GM19238 (cell line): ENCODE measurements at regions not wholly inside any gene's neighbourhood (a gene's known extent, or its start where the extent isn't known, plus 50 kb on each side); places are given as distances from the start of the nearest gene placed in this dataset.
"Not testable (repeated sequence)": the region's sequence is repeated elsewhere in the genome, so short reads cannot be mapped to it uniquely, and the experiment has no call there.

Experiments
- DNase-seq: peaks from one replicate; pipeline ENCODE4 v3.0.0; 2011; ENCODE audit warnings: low spot score; ENCODE audit not compliant: insufficient read length

DNA sequence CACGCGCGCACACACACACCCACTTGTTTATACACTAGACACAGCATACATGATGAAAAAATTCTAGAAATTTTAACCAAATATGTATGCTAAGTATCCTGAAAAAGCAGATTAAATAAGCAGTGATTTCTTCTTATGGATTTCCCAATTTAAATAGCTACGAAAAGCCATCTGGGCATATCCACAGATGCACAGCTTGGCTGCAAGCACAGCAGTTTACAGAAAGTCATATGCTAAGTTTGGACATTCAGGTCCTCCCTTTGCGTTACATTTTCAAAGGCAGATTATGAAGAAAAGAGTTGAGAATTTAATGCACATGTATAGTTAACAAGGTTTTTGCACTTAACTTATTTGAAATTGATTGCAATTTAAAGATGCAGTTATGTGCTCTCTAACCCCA is 542.2 kb upstream of the EPHA5 start:
- no peak for DNase-seq

- no peak for DNase-seq
Observed at GRCh38 chr4:66204534-66205247, 534.4 kb upstream of the EPHA5 start.

- no peak for DNase-seq
Observed at GRCh38 chr4:66202870-66203269, 532.6 kb upstream of the EPHA5 start.

DNA sequence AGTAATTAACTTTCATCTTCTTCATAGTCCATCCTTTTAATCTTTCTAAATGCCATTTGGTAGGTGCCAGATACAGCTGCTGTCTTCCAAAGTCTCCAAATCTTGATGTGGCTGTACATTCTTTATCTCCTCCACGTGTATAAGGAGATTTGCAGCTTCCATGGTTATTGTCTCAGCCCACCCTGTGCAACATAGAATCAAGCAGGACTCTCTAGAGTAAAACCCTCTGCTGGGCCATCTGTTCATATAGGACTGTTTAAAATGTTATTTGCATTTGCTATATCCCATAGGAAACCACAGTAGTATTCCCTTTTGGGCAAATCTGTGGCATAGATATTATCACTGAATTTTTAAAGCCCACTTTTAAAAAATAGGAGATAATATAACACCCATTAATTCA is 527.2 kb upstream of the EPHA5 start:
- DNase-seq = no peak

DNA sequence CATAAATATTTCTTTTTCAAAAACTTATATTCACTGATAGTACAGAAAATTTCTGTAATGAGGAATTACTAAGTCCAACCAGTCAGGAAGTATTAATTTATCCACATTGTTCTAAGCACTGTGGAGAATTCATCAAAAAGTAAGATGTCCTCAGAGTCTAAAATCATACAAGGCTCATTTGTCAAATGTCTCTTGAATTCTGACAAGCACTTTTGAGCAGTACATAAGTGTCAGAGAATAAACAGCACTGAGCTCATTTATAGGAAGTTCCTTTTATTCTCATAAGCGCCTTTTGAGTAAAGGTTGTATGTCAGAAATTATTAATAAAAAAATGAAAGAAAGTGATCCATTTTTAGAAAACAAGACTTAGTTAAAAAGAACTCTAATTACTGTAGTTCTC is 523.2 kb upstream of the EPHA5 start:
- no peak for DNase-seq

DNA sequence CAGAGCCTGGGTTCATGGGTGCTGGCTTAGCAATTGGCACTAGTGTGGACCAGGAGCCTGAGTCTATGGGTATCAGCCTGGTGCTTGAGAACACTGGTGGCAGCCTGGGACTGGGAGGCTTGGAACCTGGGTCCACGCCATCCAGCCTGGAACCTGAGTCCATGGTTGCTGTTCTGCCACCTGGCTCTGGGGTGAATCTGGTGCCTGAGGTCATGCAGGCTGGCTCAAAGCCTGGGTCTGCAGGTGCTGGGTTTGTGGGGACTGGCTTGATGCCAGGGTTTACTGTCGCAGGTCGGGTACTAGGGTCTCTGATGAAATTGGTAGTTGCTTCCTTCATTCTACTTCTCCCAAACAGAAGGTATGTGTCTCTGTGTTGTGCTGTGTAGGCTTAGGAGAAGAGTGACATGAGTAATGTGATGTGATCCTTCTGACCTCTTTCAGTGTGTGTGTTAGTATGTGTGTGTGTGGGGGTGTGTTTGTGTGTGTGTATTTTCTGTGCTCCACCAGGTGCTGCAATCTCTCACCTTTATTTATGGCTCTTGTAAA is 517.0 kb upstream of the EPHA5 start:
- DNase-seq = no peak

- DNase-seq = no peak
Observed at GRCh38 chr4:66186095-66186494, 515.8 kb upstream of the EPHA5 start.

DNA sequence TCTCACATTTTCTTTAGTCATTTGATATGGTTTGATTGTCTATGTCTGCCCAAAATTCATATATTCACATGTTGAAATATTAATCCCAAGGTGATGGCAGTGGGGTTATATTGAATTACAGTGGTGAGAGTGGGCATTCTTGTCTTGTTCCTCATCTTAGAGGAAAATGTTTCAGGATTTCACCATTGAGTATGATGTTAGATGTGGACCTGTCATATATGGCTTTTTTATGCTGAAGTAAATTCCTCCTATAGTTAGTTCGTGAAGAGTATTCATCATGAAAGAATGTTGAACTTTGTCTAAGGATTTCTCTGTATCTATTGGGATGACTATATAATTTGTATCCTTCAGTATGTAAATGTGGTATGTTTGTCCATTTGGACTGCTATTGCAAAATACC is 512.3 kb upstream of the EPHA5 start:
- no peak for DNase-seq

DNA sequence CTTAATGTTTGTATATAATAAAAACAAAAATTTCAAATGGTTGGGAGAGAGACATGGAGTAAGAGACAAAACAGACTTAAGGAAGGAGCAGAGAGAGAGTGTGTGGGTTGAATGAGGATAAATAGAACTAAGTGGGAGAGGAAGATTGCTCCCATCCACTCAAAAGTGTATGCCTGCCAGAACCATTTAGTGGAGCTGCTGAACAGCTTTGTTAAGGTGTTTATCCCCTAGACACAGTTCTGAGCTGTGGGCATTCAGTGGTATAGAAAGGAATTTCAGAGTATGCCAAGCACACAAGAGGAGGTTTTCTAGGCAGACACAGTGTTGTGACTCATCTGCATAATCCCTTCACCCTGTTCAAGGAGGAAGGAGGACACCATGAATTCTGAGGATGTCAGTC is 508.6 kb upstream of the EPHA5 start:
- no peak for DNase-seq

DNA sequence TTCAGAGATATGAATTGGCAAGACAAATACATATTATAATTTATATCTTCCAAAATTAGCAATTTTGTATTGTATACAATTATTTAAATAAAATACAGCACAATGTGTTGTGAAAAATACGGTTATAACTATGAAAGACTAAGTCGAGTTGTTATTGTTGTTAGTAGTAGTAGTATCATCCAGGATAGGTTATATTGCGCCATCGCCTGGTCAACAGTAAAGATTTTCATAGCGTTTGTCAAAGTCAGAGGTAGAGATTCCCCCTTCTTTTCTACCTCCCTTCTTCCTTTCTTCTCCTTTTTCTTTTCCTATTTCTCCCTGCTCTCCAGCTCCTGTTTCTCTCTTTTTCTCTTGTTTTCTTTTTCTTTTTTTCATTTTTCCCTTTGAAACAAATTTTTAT is 499.1 kb upstream of the EPHA5 start:
- no peak for DNase-seq

- DNase-seq = no peak
Observed at GRCh38 chr4:66164869-66165268, 494.6 kb upstream of the EPHA5 start.

GRCh38 chr4:66160606-66161005 is 490.3 kb upstream of the EPHA5 start:
- DNase-seq = no peak

DNA sequence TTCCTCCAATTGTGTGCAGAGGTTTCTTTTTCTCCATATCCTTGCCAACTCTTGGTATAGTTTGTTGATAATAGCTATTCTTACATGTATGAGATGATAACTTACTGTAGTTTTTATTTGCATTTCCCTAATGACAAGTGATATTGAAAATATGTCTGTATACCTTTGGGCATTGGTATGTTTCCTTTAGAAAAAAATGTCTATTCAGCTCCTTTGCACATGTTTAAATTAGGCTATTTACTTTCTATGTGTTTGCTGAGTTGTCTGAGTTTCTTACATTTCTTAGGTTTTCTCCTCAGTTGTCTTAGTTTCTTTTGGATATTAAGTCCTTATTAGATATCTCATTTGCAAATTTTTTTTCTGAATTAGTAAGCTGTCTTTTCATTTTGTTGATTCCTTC is 487.3 kb upstream of the EPHA5 start:
- no peak for DNase-seq

- no peak for DNase-seq
Observed at GRCh38 chr4:66130042-66130441, 459.8 kb upstream of the EPHA5 start.

GRCh38 chr4:66123831-66124413 is 453.6 kb upstream of the EPHA5 start:
- DNase-seq = no peak

DNA sequence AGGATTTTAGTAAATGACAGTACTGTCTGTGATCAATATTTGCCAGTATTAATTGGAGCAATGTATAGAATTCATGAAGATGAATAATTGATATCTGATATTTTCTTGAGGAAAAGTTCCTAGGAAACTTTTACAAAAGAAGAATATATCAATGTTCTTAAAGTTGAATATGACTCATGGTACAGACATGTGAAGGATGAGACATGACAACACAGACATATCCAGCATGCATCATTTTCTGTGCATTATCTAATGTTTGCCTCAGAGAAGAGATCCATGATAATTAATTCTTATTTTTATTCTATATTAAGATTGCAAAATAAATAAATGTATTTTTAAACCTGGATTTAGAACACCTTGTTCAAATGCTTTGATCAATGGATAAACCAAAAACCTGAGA is 452.9 kb upstream of the EPHA5 start:
- DNase-seq = no peak

- DNase-seq = not testable (repeated sequence)
Observed at GRCh38 chr4:66115231-66115630, 444.9 kb upstream of the EPHA5 start.

DNA sequence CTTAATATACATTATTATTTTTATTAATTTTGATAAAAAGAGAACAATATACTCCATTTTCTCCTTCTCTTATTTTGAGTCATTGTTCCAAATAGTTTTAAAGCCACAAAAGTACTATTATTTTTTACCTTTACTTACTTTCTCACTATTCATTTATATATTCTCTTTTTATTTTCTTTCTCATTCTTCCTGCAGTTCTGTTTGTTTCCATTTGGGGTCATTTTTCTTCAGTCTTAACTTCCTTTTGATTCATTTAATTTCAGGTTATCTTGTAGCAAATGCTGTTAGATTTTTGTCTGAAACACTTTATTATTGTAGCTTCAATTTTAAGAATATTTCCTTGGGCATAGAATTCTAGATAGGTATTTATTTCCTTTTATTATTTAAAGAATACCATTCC is 438.6 kb upstream of the EPHA5 start:
- DNase-seq = no peak

GRCh38 chr4:66097218-66097617 is 426.9 kb upstream of the EPHA5 start:
- DNase-seq = no peak

GRCh38 chr4:66095065-66095464 is 424.8 kb upstream of the EPHA5 start:
- no peak for DNase-seq

DNA sequence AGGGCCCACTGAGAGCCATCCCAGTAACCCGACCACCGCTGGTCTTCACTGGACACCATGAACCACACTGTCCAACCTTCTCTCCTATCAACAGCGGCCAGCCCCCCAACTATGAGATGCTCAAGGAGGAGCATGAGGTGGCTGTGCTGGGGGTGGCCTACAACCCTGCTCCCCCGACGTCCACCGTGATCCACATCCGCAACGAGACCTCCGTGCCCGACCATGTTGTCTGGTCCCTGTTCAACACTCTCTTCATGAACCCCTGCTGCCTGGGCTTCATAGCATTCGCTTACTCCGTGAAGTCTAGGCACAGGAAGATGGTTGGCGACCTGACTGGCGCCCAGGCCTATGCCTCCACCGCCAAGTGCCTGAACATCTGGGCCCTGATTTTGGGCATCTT is 423.8 kb upstream of the EPHA5 start:
- no peak for DNase-seq

GRCh38 chr4:66091786-66092185 is 421.5 kb upstream of the EPHA5 start:
- DNase-seq = no peak

- no peak for DNase-seq
Observed at GRCh38 chr4:66073961-66074360, 403.7 kb upstream of the EPHA5 start.
